ENCODE measurements at regions not wholly inside any gene's neighbourhood (a gene's known extent, or its start where the extent isn't known, plus 50 kb on each side); places are given as distances from the start of the nearest gene placed in this dataset.
"Not testable (repeated sequence)": the region's sequence is repeated elsewhere in the genome, so short reads cannot be mapped to it uniquely, and the experiment has no call there.

GRCh38 chrX:28472926-28473325 is 114.3 kb upstream of the IL1RAPL1 start:
- no peak for DNase-seq
- Mint-ChIP-seq H3K9me3 (peaks cover 30% of the 10 kb centered on the region), H3K36me3 (ENCODE audit: low read depth) (no peaks in the 10 kb centered on the region), H3K27ac (no peak overlapping the region), H3K4me3 (no peak overlapping the region), H3K27me3 (ENCODE audit: low read depth, poor library complexity) (no peaks in the 10 kb centered on the region), H3K4me1 (no peaks in the 10 kb centered on the region)
- no peak for TF ChIP-seq CTCF (IDR thresholded peaks at IDR 0.05)

- H3K9me3 Mint-ChIP-seq = no peaks in the 10 kb centered on the region
- peaks cover 5% of the 10 kb centered on the region for H3K27me3 Mint-ChIP-seq (ENCODE audit: low read depth, poor library complexity)
- no peak for TF ChIP-seq CTCF (IDR thresholded peaks at IDR 0.05)
- H3K36me3 Mint-ChIP-seq (ENCODE audit: low read depth) = no peaks in the 10 kb centered on the region
- no peak overlapping the region for H3K27ac Mint-ChIP-seq
- H3K4me1 Mint-ChIP-seq = no peaks in the 10 kb centered on the region
- DNase-seq = no peak
- H3K4me3 Mint-ChIP-seq = no peak overlapping the region
Measured at GRCh38 chrX:28487818-28488217, 99.4 kb upstream of the IL1RAPL1 start.

DNA sequence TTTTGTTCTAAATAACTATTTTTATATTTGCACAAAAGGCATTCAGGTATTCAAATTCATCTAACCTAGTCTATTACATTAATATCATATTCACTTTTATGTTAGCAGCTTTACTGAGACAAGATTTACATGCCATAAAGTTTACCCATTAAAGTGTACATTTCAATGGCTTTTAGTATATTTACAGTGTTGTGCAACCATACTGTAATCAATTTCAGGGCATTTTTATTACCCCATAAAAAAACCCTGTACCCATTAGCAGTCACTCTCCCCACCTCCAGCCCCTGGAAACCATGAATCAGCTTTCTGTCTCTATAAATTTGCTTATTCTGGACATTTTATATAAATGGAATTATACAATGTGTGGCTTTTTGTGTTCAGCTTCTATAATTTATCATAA is 95.9 kb upstream of the IL1RAPL1 start:
- H3K36me3 Mint-ChIP-seq (ENCODE audit: low read depth) = no peaks in the 10 kb centered on the region
- no peak for TF ChIP-seq CTCF (IDR thresholded peaks at IDR 0.05)
- peaks cover 3% of the 10 kb centered on the region for H3K9me3 Mint-ChIP-seq
- H3K4me3 Mint-ChIP-seq = no peak overlapping the region
- peaks cover 3% of the 10 kb centered on the region for H3K27me3 Mint-ChIP-seq (ENCODE audit: low read depth, poor library complexity)
- DNase-seq = no peak
- no peaks in the 10 kb centered on the region for H3K4me1 Mint-ChIP-seq
- no peak overlapping the region for H3K27ac Mint-ChIP-seq

GRCh38 chrX:28491941-28492340 is 95.3 kb upstream of the IL1RAPL1 start:
- no peak overlapping the region for H3K4me3 Mint-ChIP-seq
- peaks cover 3% of the 10 kb centered on the region for H3K9me3 Mint-ChIP-seq
- H3K27me3 Mint-ChIP-seq (ENCODE audit: low read depth, poor library complexity) = peaks cover 3% of the 10 kb centered on the region
- DNase-seq = no peak
- no peaks in the 10 kb centered on the region for H3K4me1 Mint-ChIP-seq
- no peak overlapping the region for H3K27ac Mint-ChIP-seq
- H3K36me3 Mint-ChIP-seq (ENCODE audit: low read depth) = no peaks in the 10 kb centered on the region
- TF ChIP-seq CTCF (IDR thresholded peaks at IDR 0.05) = no peak

DNA sequence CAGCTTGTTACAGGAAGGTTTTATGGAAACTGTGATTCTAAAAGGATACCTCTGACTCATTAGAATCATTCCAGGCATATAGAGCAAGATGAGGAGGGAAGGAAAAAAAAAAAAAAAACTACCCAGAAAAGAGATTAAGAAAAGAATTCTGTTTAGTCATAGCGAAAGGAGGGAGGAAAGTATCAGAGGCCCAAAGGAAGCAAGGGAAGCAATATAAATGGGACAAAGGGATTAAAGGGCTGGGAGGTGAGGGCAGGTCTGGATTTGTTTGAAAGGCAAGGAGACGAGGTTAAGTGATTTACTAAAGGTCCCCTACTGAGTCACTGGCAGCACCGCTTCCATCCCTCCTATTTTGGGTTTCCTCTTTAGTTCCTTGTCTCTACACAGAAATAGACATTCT is 88.6 kb upstream of the IL1RAPL1 start:
- H3K27ac Mint-ChIP-seq = peak overlapping the region; percentile 70
- peaks cover 29% of the 10 kb centered on the region for H3K4me1 Mint-ChIP-seq
- no peaks in the 10 kb centered on the region for H3K36me3 Mint-ChIP-seq (ENCODE audit: low read depth)
- DNase-seq = no peak
- no peaks in the 10 kb centered on the region for H3K27me3 Mint-ChIP-seq (ENCODE audit: low read depth, poor library complexity)
- H3K4me3 Mint-ChIP-seq = peak overlapping the region; percentile 7
- no peak for TF ChIP-seq CTCF (IDR thresholded peaks at IDR 0.05)
- H3K9me3 Mint-ChIP-seq = peaks cover 10% of the 10 kb centered on the region

DNA sequence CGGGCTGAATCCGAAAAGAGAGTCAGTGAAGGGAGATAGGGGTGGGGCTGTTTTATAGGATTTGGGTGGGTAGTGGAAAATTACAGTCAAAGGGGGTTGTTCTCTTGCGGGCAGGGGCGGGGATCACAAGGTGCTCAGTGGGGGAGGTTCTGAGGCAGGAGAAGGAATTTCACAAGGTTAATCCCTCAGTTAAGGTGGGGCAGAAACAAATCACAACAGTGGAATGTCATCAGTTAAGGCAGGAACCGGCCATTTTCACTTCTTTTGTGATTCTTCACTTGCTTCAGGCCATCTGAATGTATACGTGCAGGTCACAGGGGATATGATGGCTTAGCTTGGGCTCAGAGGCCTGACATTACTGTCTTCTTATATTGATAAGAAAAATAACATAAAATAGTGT is 84.6 kb upstream of the IL1RAPL1 start:
- peaks cover 10% of the 10 kb centered on the region for H3K27me3 Mint-ChIP-seq (ENCODE audit: low read depth, poor library complexity)
- not testable (repeated sequence) for H3K27ac Mint-ChIP-seq, H3K4me3 Mint-ChIP-seq, DNase-seq
- H3K4me1 Mint-ChIP-seq = peaks cover 29% of the 10 kb centered on the region
- peaks cover 47% of the 10 kb centered on the region for H3K9me3 Mint-ChIP-seq
- H3K36me3 Mint-ChIP-seq (ENCODE audit: low read depth) = peaks cover 17% of the 10 kb centered on the region

DNA sequence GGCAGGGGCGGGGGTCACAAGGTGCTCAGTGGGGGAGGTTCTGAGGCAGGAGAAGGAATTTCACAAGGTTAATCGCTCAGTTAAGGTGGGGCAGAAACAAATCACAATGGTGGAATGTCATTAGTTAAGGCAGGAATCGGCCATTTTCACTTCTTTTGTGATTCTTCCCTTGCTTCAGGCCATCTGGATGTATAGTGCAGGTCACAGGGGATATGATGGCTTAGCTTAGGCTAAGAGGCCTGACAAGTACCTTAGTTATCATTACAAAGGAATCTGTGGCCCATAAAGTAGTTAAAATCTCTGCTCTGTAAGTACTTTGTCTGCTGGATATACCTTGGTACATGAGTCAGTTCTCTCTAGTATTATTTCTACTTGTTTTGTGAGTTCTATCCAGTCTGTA is 79.6 kb upstream of the IL1RAPL1 start:
- Mint-ChIP-seq H3K9me3 (peaks cover 46% of the 10 kb centered on the region), H3K27ac (peak overlapping the region; percentile 10), H3K36me3 (ENCODE audit: low read depth) (peaks cover 17% of the 10 kb centered on the region), H3K27me3 (ENCODE audit: low read depth, poor library complexity) (peaks cover 14% of the 10 kb centered on the region)
- H3K4me1 Mint-ChIP-seq, DNase-seq, H3K4me3 Mint-ChIP-seq: not testable (repeated sequence)
